ENCODE measurements at regions not wholly inside any gene's neighbourhood (a gene's known extent, or its start where the extent isn't known, plus 50 kb on each side); places are given as distances from the start of the nearest gene placed in this dataset.

- DNase-seq (ENCODE audit: low read depth in 2 of 2), result no peak
These were observed 199.7 kb downstream of the KATNAL1 start for GRCh38 chr13:30107521-30108136.

- no peak for DNase-seq (ENCODE audit: low read depth in 2 of 2)
These were observed 200.2 kb downstream of the KATNAL1 start for GRCh38 chr13:30107121-30107520.

DNA sequence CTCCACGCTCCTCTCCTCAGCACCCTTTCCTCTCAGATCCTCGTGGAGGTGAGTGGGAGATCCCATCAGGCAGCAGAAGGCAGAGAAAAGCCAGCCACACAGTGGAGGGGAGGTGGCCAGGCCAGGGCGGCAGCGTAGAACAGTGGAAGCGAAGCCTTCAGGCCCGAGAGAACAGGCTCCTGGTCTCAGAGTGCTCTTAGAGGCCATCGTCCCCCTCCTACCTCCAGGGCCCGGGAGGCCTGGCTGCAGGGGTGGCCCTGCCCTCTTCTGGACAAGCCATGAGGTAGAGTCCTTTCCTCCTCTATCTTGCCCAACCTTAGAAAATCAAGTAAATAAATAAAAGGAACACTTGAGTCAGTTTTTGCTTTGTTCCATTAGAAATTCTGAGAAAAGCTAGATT, 202.0 kb downstream of the KATNAL1 start:
- DNase-seq (ENCODE audit: low read depth in 2 of 2), result no peak

- DNase-seq (ENCODE audit: low read depth in 2 of 2), result no peak
These were observed 204.1 kb downstream of the KATNAL1 start for GRCh38 chr13:30103161-30103840.

- no peak for DNase-seq (ENCODE audit: low read depth in 2 of 2)
These were observed 207.1 kb downstream of the KATNAL1 start for GRCh38 chr13:30100226-30100625.

- no peak for DNase-seq (ENCODE audit: low read depth in 2 of 2)
These were observed 209.7 kb downstream of the KATNAL1 start for GRCh38 chr13:30097701-30098100.

DNA sequence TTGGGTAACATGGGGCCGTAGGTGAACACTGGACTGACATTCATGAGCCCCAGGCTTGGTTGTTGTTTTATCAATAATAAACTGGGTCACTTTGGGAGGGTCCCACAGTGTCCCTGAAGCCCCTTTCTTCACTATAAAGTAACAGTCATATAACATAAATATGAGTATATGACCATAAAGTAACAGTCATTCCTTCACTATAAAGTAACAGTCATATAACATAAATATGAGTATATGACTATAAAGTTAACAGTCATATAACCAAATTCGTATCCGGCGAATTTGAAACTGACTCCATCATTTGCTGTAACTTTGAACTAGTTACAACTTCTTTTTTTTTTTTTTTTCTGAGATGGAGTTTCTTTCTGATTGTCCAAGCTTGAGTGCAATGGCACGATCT, 210.3 kb downstream of the KATNAL1 start:
- DNase-seq (ENCODE audit: low read depth in 2 of 2), result no peak

DNA sequence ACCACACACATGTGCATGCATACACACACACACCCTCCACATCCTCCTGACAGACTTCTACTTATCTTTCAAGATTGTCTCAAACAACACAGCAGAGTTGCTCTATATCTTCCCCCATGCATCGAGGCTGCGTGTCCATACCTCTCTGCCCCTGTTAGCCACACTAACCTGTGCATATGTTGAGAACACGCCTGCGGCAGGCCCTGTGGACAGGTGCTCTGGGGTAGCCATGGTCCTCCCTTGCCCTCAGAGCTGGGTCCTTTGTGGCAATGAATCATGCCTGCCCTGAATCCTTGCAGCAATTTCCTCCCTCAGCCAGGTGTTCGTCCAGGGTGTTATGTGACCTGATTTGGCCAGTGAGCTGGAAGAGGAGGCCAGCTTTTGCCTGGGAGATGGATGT, 213.3 kb downstream of the KATNAL1 start:
- DNase-seq (ENCODE audit: low read depth in 2 of 2), result no peak

DNA sequence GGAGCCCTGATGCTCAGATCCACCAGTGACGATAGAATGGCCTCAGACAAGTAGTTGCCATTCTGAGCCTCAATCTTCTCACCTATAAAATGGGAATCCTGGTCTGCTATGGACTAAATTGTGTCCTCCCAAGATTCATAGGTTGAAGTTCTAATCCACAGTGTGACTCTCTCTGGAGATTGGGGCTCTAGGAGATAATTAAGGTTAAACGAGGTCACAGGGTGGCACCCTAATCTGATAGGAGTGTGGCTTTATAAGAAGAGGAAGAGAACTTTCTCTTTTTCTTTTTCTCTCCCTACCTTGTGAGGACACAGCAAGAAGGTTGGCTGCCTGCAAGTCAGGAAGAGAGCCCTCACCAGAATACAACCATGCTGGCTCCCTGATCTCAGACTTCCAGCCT, 214.1 kb downstream of the KATNAL1 start:
- no peak for DNase-seq (ENCODE audit: low read depth in 2 of 2)

DNA sequence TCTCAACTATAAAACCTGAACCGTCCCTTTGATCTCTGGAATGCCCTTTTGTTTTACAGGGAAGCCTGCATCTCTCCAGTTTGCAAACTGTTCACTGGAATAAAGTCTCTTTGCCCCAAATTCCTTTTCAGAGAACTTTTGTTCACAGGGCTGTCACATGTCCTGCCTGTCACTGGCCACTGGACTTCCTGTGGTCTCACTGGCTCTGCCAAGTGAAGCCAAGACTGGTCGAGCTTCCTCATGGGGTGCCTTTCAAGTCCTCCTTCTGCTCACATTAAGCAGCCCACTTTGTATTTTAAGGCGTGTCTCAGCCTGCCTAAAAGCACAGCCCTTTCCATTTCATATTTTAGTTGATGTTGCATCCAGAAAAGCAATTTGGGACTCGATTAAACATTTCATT, 215.7 kb downstream of the KATNAL1 start:
- DNase-seq (ENCODE audit: low read depth in 2 of 2), result no peak

GRCh38 chr13:30091035-30091434, 216.3 kb downstream of the KATNAL1 start:
- DNase-seq (ENCODE audit: low read depth in 2 of 2), result no peak

DNA sequence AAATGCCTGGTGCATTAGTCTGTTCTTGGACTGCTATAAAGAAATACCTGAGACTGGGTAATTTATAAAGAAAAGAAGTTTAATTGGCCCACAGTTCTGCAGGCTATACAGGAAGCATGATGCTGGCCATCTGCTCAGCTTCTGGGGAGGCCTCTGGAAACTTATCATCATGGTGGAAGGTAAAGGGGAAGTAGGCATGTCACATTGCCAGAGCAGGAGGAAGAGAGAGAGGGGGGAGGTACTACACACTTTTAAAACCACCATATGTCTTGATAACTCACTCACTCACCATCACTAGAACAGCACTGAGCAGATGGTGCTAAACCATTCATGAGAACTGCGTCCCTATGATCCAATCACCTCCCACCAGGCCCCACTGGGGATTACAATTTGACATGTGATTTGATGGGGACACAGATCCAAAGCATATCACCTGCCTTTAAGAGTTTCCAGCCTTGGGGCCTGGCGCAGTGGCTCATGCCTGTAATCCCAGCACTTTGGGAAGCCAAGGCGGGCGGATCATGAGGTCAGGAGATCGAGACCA, 219.0 kb downstream of the KATNAL1 start:
- no peak for DNase-seq (ENCODE audit: low read depth in 2 of 2)

GRCh38 chr13:30085087-30085486, 222.3 kb downstream of the KATNAL1 start:
- DNase-seq (ENCODE audit: low read depth in 2 of 2), result no peak

GRCh38 chr13:30082391-30082790, 225.0 kb downstream of the KATNAL1 start:
- no peak for DNase-seq (ENCODE audit: low read depth in 2 of 2)

GRCh38 chr13:30081331-30081730, 226.0 kb downstream of the KATNAL1 start:
- no peak for DNase-seq (ENCODE audit: low read depth in 2 of 2)

DNA sequence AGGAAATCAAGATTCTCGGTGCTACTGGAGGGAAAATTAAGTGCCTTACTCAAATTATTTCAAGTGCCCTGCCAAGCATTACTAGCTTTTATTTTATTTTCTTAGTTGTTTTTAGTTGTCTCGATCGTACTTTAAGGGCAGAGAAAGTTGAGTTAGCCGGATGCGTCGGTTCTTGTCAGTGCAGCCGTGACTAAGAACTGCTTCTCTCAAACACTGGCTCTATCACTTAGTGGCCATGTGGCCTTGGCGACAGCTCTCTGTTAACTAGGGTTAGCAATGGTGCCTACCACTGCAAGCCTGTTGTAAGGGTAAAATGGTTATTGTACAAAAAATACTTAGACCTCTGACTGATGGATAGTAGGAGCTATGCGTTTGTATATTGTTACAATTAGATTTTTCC, 227.8 kb downstream of the KATNAL1 start:
- no peak for DNase-seq (ENCODE audit: low read depth in 2 of 2)

- DNase-seq (ENCODE audit: low read depth in 2 of 2), result no peak
These were observed 227.6 kb upstream of the UBL3 start for GRCh38 chr13:30078059-30078458.

DNA sequence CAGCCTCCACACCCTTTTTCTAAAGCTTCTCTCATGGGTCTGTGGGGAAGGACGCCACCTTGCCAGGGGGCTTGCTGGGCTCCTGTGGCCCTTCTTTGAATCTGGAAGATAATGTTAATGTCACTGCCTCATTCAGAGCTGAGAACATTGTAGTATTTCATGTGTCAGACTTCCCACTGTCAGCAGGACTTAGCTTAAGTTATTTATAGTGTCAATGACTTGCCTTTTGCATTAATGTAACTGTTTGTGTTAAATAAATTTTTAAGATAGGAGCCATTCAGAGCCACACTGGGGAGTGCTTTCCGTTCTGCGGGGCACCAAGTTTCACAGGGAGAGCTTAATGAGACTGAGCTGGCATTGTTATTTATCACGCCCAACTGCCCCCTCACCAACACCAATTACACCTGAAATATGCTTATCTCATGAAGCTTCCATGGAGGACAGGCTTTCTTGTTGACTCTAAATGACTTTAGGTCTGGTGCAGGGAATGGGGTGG, 226.9 kb upstream of the UBL3 start:
- DNase-seq (ENCODE audit: low read depth in 2 of 2), result no peak

- DNase-seq (ENCODE audit: low read depth in 2 of 2), result no peak
These were observed 224.7 kb upstream of the UBL3 start for GRCh38 chr13:30074955-30075614.

DNA sequence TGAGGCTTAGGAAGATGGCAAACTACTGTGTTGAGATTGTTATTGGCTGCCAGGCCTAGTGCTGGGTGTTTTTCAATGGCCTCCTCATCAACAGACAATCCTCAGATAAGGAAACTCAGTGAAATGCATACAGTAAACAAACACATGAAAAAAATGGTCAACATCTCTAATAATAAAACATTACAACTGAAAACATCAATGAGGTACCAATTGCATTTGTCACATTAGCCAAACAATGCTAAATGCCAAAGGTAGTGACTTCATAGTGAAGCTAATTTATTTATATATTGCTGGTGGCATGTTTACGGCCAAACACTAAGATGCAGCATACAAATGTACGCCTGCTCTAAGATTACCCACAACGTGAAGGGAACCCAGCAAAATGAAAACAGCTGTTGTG, 224.0 kb upstream of the UBL3 start:
- no peak for DNase-seq (ENCODE audit: low read depth in 2 of 2)

- DNase-seq (ENCODE audit: low read depth in 2 of 2), result no peak
These were observed 222.4 kb upstream of the UBL3 start for GRCh38 chr13:30072818-30073186.

DNA sequence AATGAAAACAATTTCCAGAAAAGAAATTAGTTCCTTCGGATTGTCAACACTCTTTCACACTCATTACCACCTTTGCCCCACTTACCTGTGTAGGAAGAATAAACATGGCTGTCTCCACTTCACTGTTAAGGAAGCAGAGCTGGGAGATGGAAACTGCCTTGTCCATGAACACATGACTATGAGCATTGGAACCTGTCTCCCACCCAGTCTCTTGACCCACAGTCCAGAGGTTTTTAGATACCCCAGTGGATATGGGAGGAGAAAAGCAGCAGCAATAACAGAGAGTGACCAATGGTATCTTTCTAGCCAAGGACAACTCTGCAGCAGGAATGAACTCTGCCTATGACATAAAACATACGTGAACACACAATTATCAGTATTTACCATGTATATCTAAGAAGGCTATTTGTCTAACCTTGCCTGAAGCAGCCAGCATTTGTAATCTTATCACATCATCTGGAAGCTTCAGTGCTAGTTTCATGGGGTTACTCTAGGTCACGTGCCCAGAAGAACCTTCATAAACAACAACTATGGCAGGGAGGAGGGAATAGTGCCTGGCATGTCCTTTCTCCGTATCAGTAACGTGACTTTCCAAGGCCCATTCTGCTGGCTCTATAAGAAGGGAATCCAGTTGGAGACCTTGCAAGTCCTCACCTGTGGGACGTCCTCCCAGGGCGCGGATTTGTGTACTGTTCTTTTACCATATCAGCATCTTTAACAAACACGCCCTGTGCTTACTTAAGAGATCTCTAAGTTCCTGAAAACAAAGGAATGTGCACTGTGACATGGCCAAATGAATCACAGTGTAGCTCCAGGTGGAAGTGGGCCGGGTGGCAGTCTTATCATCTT, 221.8 kb upstream of the UBL3 start:
- DNase-seq (ENCODE audit: low read depth in 2 of 2), result no peak

Measured in activated CD4-positive, alpha-beta T cell treated with anti-CD3 and anti-CD28 coated beads for 24 hours (primary cell).